IMR-90 (cell line): ENCODE measurements at regions not wholly inside any gene's neighbourhood (a gene's known extent, or its start where the extent isn't known, plus 50 kb on each side); places are given as distances from the start of the nearest gene placed in this dataset.

Experiments
- ATAC-seq: fragments of 200-7000 bp; cut with Tn5 transposase; 2 replicates; pipeline ENCODE4 v1.9.1; 2020; ENCODE audit warnings: low read depth, mild to moderate bottlenecking, moderate library complexity
- BruUV-seq: library from RNA; stranded (reverse); fragments of 400-500 nt; replicated peaks from 2 replicates; lab custom pipeline; 2021; lab: Mats Ljungman, UMichigan
- CTCF ChIA-PET: fragments of 300-600 bp; formaldehyde crosslinking; extraction: SDS; loops from one replicate; lab custom pipeline; 2021; ENCODE audit warnings: antibody characterized with exemption; lab: Yijun Ruan, JAX
- POLR2A ChIA-PET: fragments of 300-600 bp; sonication (Branson Sonifier 250); formaldehyde crosslinking; loops from one replicate; lab custom pipeline; 2022; ENCODE audit warnings: antibody characterized with exemption; ENCODE audit not compliant: unreplicated experiment; lab: Charles Lee
- DNase-seq: peaks from one replicate; pipeline ENCODE4 v3.0.0; 2013
- H2AFZ ChIP-seq: replicated peaks from 2 replicates; pipeline ENCODE3; 2013; ENCODE audit warnings: low read length, mild to moderate bottlenecking; ENCODE audit not compliant: poor library complexity
- H2AK5ac ChIP-seq: 2 replicates; pipeline ENCODE4 v1.6.1; 2013; ENCODE audit warnings: low read depth, low read length, inconsistent platforms
- H2AK9ac ChIP-seq: replicated peaks from 2 replicates; pipeline ENCODE3; 2013; ENCODE audit warnings: mild to moderate bottlenecking, low read depth, low read length, moderate library complexity; ENCODE audit not compliant: poor library complexity
- H2BK120ac ChIP-seq: 2 replicates; pipeline ENCODE4 v1.6.1; 2013; ENCODE audit warnings: low read depth, low read length, inconsistent platforms
- H2BK15ac ChIP-seq: 3 replicates; pipeline ENCODE4 v1.6.1; 2013; ENCODE audit warnings: low read depth, low read length, inconsistent platforms
- H2BK20ac ChIP-seq: 2 replicates; pipeline ENCODE4 v1.6.1; 2013; ENCODE audit warnings: low read depth, mild to moderate bottlenecking, inconsistent platforms, low read length, moderate library complexity
- H2BK5ac ChIP-seq: 2 replicates; pipeline ENCODE4 v1.6.1; 2013; ENCODE audit warnings: mild to moderate bottlenecking, low read depth, low read length, inconsistent platforms; ENCODE audit not compliant: poor library complexity, severe bottlenecking
- H3K14ac ChIP-seq: replicated peaks from 2 replicates; pipeline ENCODE4 v1.6.1; 2013; ENCODE audit warnings: low read depth, low read length, inconsistent platforms
- H3K18ac ChIP-seq: 2 replicates; pipeline ENCODE4 v1.6.1; 2013; ENCODE audit warnings: low read depth, low read length, control low read depth
- H3K23ac ChIP-seq: 2 replicates; pipeline ENCODE4 v1.6.1; 2013; ENCODE audit warnings: low read depth, low read length, inconsistent platforms
- H3K27ac ChIP-seq: 2 replicates; pipeline ENCODE4 v1.5.1; 2013; ENCODE audit warnings: mild to moderate bottlenecking, control low read depth, low read length; ENCODE audit not compliant: insufficient read depth
- H3K27me3 ChIP-seq: 2 replicates; pipeline ENCODE4 v1.6.1; 2013; ENCODE audit warnings: low read length; ENCODE audit not compliant: control insufficient read depth, insufficient read depth
- H3K36me3 ChIP-seq: 2 replicates; pipeline ENCODE4 v1.6.1; 2013; ENCODE audit warnings: low read length, mixed read lengths; ENCODE audit not compliant: control insufficient read depth, insufficient read depth
- H3K4ac ChIP-seq: 2 replicates; pipeline ENCODE4 v1.6.1; 2013; ENCODE audit warnings: low read depth, low read length, inconsistent platforms
- H3K4me1 ChIP-seq: 2 replicates; pipeline ENCODE4 v1.6.1; 2013; ENCODE audit warnings: low read length, mixed read lengths; ENCODE audit not compliant: control insufficient read depth, insufficient read depth
- H3K4me2 ChIP-seq: 2 replicates; pipeline ENCODE4 v1.6.1; 2013; ENCODE audit warnings: low read depth, mild to moderate bottlenecking, control low read depth, low read length, moderate library complexity
- H3K4me3 ChIP-seq: 2 replicates; pipeline ENCODE4 v1.5.1; 2013; ENCODE audit warnings: low read depth, mild to moderate bottlenecking, control low read depth, low read length, moderate library complexity; ENCODE audit not compliant: insufficient read depth
- H3K56ac ChIP-seq: 2 replicates; pipeline ENCODE4 v1.6.1; 2013; ENCODE audit warnings: low read length, inconsistent platforms; ENCODE audit not compliant: insufficient read depth; ENCODE audit errors: extremely low read depth
- H3K79me1 ChIP-seq, 2 experiments: 2 replicates each; pipeline ENCODE4 v1.6.1; 2013; ENCODE audit warnings: low read length in 2 of 2, inconsistent platforms in 1 of 2, low read depth in 1 of 2
- H3K9ac ChIP-seq: 2 replicates; pipeline ENCODE4 v1.6.1; 2013; ENCODE audit warnings: low read depth, low read length, control low read depth
- H3K9me1 ChIP-seq: 2 replicates; pipeline ENCODE4 v1.6.1; 2013; ENCODE audit warnings: low read length, inconsistent platforms; ENCODE audit not compliant: insufficient read depth
- H3K9me3 ChIP-seq: 2 replicates; pipeline ENCODE4 v1.6.1; 2013; ENCODE audit warnings: low read length; ENCODE audit not compliant: control insufficient read depth, insufficient read depth
- H4K20me1 ChIP-seq: 2 replicates; pipeline ENCODE4 v1.6.1; 2013; ENCODE audit warnings: low read length, inconsistent platforms; ENCODE audit not compliant: insufficient read depth
- H4K5ac ChIP-seq: 2 replicates; pipeline ENCODE4 v1.6.1; 2013; ENCODE audit warnings: mild to moderate bottlenecking, low read depth, low read length, control low read depth
- H4K8ac ChIP-seq, 2 experiments: 2 replicates each; pipeline ENCODE4 v1.6.1; 2013; ENCODE audit warnings: low read depth in 2 of 2, low read length in 2 of 2, control low read depth in 1 of 2, inconsistent platforms in 1 of 2
- H4K91ac ChIP-seq: 2 replicates; pipeline ENCODE4 v1.6.1; 2013; ENCODE audit warnings: low read depth, low read length, inconsistent platforms; ENCODE audit not compliant: insufficient read depth
- BHLHE40 ChIP-seq: fragments of 150-350 bp; IDR thresholded peaks from 2 replicates; pipeline ENCODE4 v1.6.1; 2016; ENCODE audit warnings: mild to moderate bottlenecking, low read depth, low read length
- CEBPB ChIP-seq: IDR thresholded peaks from 2 replicates; pipeline ENCODE4 v1.6.1; 2012; ENCODE audit warnings: low read depth, low read length, improper control_type of control experiment
- CHD1 ChIP-seq: IDR thresholded peaks from 2 replicates; pipeline ENCODE4 v1.6.1; 2012; ENCODE audit warnings: low read depth, low read length, improper control_type of control experiment
- CTCF ChIP-seq: conservative IDR thresholded peaks from 2 replicates; pipeline ENCODE4 v1.5.1; 2012; ENCODE audit warnings: mild to moderate bottlenecking, low read depth, low read length, improper control_type of control experiment
- ELK1 ChIP-seq: fragments of 150-350 bp; IDR thresholded peaks from 2 replicates; pipeline ENCODE4 v1.6.1; 2016; ENCODE audit warnings: low read depth, mild to moderate bottlenecking, low read length, moderate library complexity, borderline replicate concordance
- FOS ChIP-seq: fragments of 150-350 bp; IDR thresholded peaks from 2 replicates; pipeline ENCODE4 v1.6.1; 2016; ENCODE audit warnings: low read depth, low read length
- MAFK ChIP-seq: IDR thresholded peaks from 2 replicates; pipeline ENCODE4 v1.6.1; 2012; ENCODE audit warnings: low read depth, low read length, improper control_type of control experiment
- MAZ ChIP-seq: IDR thresholded peaks from 2 replicates; pipeline ENCODE4 v1.6.1; 2012; ENCODE audit warnings: low read depth, mild to moderate bottlenecking, low read length, improper control_type of control experiment, moderate library complexity, borderline replicate concordance
- MXI1 ChIP-seq: IDR thresholded peaks from 2 replicates; pipeline ENCODE4 v1.6.1; 2012; ENCODE audit warnings: low read depth, mild to moderate bottlenecking, low read length, moderate library complexity, borderline replicate concordance
- NFE2L2 ChIP-seq: fragments of 150-350 bp; IDR thresholded peaks from 2 replicates; pipeline ENCODE4 v1.6.1; 2016; ENCODE audit warnings: low read depth, mild to moderate bottlenecking, low read length
- POLR2A ChIP-seq: IDR thresholded peaks from 2 replicates; pipeline ENCODE4 v1.6.1; 2012; ENCODE audit warnings: mild to moderate bottlenecking, low read depth, low read length
- RAD21 ChIP-seq: IDR thresholded peaks from 2 replicates; pipeline ENCODE4 v1.6.1; 2012; ENCODE audit warnings: low read length, improper control_type of control experiment
- RCOR1 ChIP-seq: IDR thresholded peaks from 2 replicates; pipeline ENCODE4 v1.6.1; 2012; ENCODE audit warnings: mild to moderate bottlenecking, low read length, improper control_type of control experiment; ENCODE audit not compliant: insufficient replicate concordance
- RFX5 ChIP-seq: IDR thresholded peaks from 2 replicates; pipeline ENCODE4 v1.8.0; 2012; ENCODE audit warnings: low read depth, mild to moderate bottlenecking, low read length, moderate library complexity
- SMC3 ChIP-seq: fragments of 150-350 bp; IDR thresholded peaks from 2 replicates; pipeline ENCODE4 v1.6.1; 2016; ENCODE audit warnings: low read depth, mild to moderate bottlenecking, antibody characterized with exemption, low read length, moderate library complexity
- USF2 ChIP-seq: fragments of 150-350 bp; IDR thresholded peaks from 2 replicates; pipeline ENCODE4 v1.6.1; 2017; ENCODE audit warnings: mild to moderate bottlenecking, antibody characterized with exemption, low read length, low read depth
- WGBS, 2 experiments: methylation state at CpG; one replicate each; pipeline versions ENCODE4 v1.1.5 to v1.1.7; 2013; ENCODE audit warnings: missing lambda C conversion rate in 2 of 2; ENCODE audit not compliant: insufficient read length in 1 of 2; ENCODE audit errors: extremely low coverage in 2 of 2; 5-methylcytosine and 5-hydroxymethylcytosine counted together
- dilution Hi-C: fragments of 300-500 bp; cut with HindIII; formaldehyde crosslinking; loops from one replicate; pipeline ENCODE4 v1.14.3; 2018; ENCODE audit warnings: low sequenced_read_pairs; ENCODE audit not compliant: unreplicated experiment
- in situ Hi-C: fragments of 300-500 bp; cut with MboI; formaldehyde crosslinking; loops from 3 replicates; pipeline ENCODE4 v1.14.3; 2019; ENCODE audit warnings: low sequenced_read_pairs, inconsistent platforms, mixed read lengths
- intact Hi-C: fragments of 100-400 bp; cut with micrococcal nuclease; formaldehyde crosslinking; loops from 2 replicates; pipeline ENCODE4 v1.10.0; 2022

GRCh38 chr11:134511255-134511654 lies 99.2 kb upstream of the B3GAT1 start:
- H3K4me3 ChIP-seq: no peak overlapping the region
- ATAC-seq: no peak
- no peak overlapping the region for H4K5ac ChIP-seq
- dilution Hi-C loops: no loop called here
- no peak overlapping the region for H4K8ac ChIP-seq
- H3K27ac ChIP-seq: no peak overlapping the region
- H2BK20ac ChIP-seq: no peak overlapping the region
- WGBS, 2 experiments: no CpG with 5 or more reads among the region's 2 CpGs
- H3K36me3 ChIP-seq: no peaks in the 10 kb centered on the region
- H3K56ac ChIP-seq: no peak overlapping the region
- no peak overlapping the region for H4K91ac ChIP-seq
- no peak overlapping the region for H2AK9ac ChIP-seq
- POLR2A ChIA-PET: no interaction called here
- H3K4me2 ChIP-seq: no peak overlapping the region
- no peak for DNase-seq
- H2BK5ac ChIP-seq: no peak overlapping the region
- H3K9me3 ChIP-seq: peaks cover 42% of the 10 kb centered on the region
- BruUV-seq: no TSS peak
- no peaks in the 10 kb centered on the region for H3K27me3 ChIP-seq
- no peaks in the 10 kb centered on the region for H3K9me1 ChIP-seq
- intact Hi-C loops: no loop called here
- H2AK5ac ChIP-seq: no peak overlapping the region
- no peak for TF ChIP-seq RAD21
- TF ChIP-seq SMC3: no peak
- TF ChIP-seq CHD1: no peak
- no peak for TF ChIP-seq ELK1
- no peak for TF ChIP-seq USF2
- no peak for TF ChIP-seq RFX5
- no peak for TF ChIP-seq MAZ
- TF ChIP-seq NFE2L2: no peak
- TF ChIP-seq MXI1: no peak
- TF ChIP-seq CEBPB: no peak
- no peak for TF ChIP-seq MAFK
- no peak for TF ChIP-seq POLR2A
- TF ChIP-seq FOS: no peak
- no peak for TF ChIP-seq BHLHE40
- no peak for TF ChIP-seq RCOR1
- TF ChIP-seq CTCF: no peak
- no peaks in the 10 kb centered on the region for H3K4me1 ChIP-seq
- H3K9ac ChIP-seq: no peak overlapping the region
- H4K20me1 ChIP-seq: no peaks in the 10 kb centered on the region
- no peak overlapping the region for H3K23ac ChIP-seq
- H3K79me1 ChIP-seq: no peaks in the 10 kb centered on the region
- H3K4ac ChIP-seq: no peak overlapping the region
- H3K18ac ChIP-seq: no peak overlapping the region
- in situ Hi-C loops: no loop called here
- H2BK15ac ChIP-seq: no peak overlapping the region
- H3K14ac ChIP-seq: no peak overlapping the region
- no peak overlapping the region for H2BK120ac ChIP-seq
- CTCF ChIA-PET: no interaction called here
- H2AFZ ChIP-seq: no peak overlapping the region
